Stimulated activated memory B cell treated with anti-CD40 and anti-IgM and Interleukin-4, amounts not matched to agents 10 μg/mL and 1 μg/mL and 100 μg/mL, for 72 hours (primary cell): ENCODE measurements at regions not wholly inside any gene's neighbourhood (a gene's known extent, or its start where the extent isn't known, plus 50 kb on each side); places are given as distances from the start of the nearest gene placed in this dataset.
"Not testable (repeated sequence)": the region's sequence is repeated elsewhere in the genome, so short reads cannot be mapped to it uniquely, and the experiment has no call there.

Source experiments
- ATAC-seq: fragments of 150-1000 bp; cut with Tn5 transposase; 2 replicates; pipeline ENCODE4 v1.10.0; 2021
- H3K27ac Mint-ChIP-seq: one replicate; pipeline ENCODE4 v1.8.0; 2022; ENCODE audit warnings: mild to moderate bottlenecking, mixed read lengths
- H3K27me3 Mint-ChIP-seq: one replicate; pipeline ENCODE4 v1.8.0; 2022; ENCODE audit warnings: mixed read lengths
- H3K36me3 Mint-ChIP-seq: one replicate; pipeline ENCODE4 v1.8.0; 2022; ENCODE audit warnings: mixed read lengths
- H3K4me1 Mint-ChIP-seq: one replicate; pipeline ENCODE4 v1.8.0; 2022; ENCODE audit warnings: mixed read lengths
- H3K4me3 Mint-ChIP-seq: one replicate; pipeline ENCODE4 v1.8.0; 2022; ENCODE audit warnings: mild to moderate bottlenecking, moderate library complexity, mixed read lengths
- H3K9me3 Mint-ChIP-seq: one replicate; pipeline ENCODE4 v1.8.0; 2022; ENCODE audit warnings: mixed read lengths

DNA sequence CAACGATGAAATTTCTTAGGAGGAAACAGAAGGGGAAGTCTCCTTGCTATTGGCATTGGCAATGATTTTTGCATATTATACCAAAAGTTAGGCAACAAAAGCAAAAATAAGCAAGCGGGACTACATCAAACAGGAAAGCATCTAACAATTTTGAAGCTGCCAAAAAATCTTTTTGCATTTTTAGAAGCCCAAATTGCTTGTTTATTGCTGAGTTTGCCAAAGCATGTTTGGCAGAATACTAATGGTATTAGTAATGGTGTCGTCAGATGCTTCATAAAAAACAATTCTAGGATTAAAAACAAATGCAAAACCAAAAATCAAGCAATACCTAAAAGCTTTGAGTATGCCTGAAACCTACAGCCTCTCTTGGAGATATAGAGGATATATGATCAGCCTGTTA, 80.0 kb downstream of the GALR1 start:
- no peak for ATAC-seq
- Mint-ChIP-seq H3K36me3 (no peaks in the 10 kb centered on the region), H3K27me3 (peaks cover 4% of the 10 kb centered on the region), H3K27ac (no peak overlapping the region), H3K4me1 (no peaks in the 10 kb centered on the region), H3K9me3 (peaks cover 3% of the 10 kb centered on the region), H3K4me3 (no peak overlapping the region)

DNA sequence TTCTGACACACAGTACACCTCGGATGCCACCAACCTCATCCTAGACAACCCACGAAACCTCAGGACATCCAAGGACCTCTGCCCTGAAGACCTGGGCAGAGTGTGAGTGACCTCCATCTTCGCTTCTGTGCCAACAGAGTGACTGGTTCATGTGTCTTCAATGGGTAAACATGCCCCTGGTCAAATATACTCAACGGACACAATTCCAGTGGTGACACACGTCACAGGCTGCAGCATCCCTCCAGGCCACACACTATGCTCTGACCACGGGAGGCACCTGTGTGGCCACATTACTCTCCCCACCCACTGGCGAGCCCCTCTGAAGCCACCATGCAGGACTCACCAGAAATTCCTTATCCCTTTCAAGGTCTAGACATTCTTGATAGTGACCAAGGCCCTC, 85.2 kb downstream of the GALR1 start:
- H3K27ac Mint-ChIP-seq: no peak overlapping the region
- H3K27me3 Mint-ChIP-seq: peaks cover 46% of the 10 kb centered on the region
- no peaks in the 10 kb centered on the region for H3K9me3 Mint-ChIP-seq
- no peak for ATAC-seq
- no peaks in the 10 kb centered on the region for H3K36me3 Mint-ChIP-seq
- H3K4me1 Mint-ChIP-seq: no peaks in the 10 kb centered on the region
- no peak overlapping the region for H3K4me3 Mint-ChIP-seq

DNA sequence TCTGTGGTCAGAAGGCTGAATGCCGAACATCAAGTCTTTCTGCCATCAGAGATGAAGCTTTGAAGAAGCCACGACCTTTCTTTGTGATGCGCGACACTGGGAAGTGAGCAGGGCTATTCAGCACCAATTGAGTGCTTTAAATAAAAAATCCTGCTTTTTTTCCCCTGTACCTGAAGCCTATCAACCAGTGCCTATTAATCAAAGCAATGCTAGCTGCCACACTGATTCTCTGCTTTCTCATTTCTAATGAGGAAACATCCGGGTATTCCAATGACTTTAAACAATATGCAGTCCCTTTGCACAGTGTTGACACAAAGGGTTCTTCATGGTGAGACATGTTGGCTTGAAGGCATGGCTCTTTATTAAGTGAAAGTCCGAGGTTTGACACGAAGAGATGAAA, 88.0 kb downstream of the GALR1 start:
- Mint-ChIP-seq H3K27me3 (peaks cover 55% of the 10 kb centered on the region), H3K36me3 (no peaks in the 10 kb centered on the region)
- ATAC-seq: no peak

DNA sequence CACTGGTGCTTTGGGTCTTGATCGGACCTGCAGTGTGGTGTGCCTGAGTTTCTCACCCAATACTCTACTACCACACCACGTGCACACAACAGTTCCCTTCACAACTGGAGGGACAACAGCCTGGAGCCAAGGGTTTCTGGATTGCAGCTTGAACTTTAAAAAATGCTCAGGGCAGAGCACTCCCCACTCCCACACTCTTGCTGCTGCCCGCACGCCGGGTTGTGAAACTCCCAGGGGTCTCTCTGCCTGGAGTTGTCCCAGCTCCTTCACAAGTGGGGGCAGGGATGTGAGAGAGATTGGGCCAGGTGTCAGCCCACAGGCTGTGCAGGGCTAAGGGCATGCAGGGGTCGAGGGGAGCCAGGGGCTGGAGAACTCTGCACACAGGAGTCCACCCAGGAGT, 89.4 kb downstream of the GALR1 start:
- H3K9me3 Mint-ChIP-seq: no peaks in the 10 kb centered on the region
- no peaks in the 10 kb centered on the region for H3K4me1 Mint-ChIP-seq
- H3K27me3 Mint-ChIP-seq: peaks cover 69% of the 10 kb centered on the region
- no peaks in the 10 kb centered on the region for H3K36me3 Mint-ChIP-seq
- no peak overlapping the region for H3K27ac Mint-ChIP-seq
- ATAC-seq: no peak
- no peak overlapping the region for H3K4me3 Mint-ChIP-seq

More for the DNA sequence above, 88.0 kb downstream of the GALR1 start:
- Mint-ChIP-seq H3K4me3 (no peak overlapping the region), H3K4me1 (no peaks in the 10 kb centered on the region), H3K27ac (no peak overlapping the region), H3K9me3 (no peaks in the 10 kb centered on the region)

GRCh38 chr18:77339623-77340022, 90.0 kb downstream of the GALR1 start:
- peaks cover 71% of the 10 kb centered on the region for H3K27me3 Mint-ChIP-seq
- ATAC-seq: no peak

GRCh38 chr18:77340815-77341214, 91.2 kb downstream of the GALR1 start:
- Mint-ChIP-seq H3K9me3 (no peaks in the 10 kb centered on the region), H3K4me1 (no peaks in the 10 kb centered on the region), H3K27me3 (peaks cover 64% of the 10 kb centered on the region), H3K27ac (no peak overlapping the region), H3K4me3 (no peak overlapping the region), H3K36me3 (no peaks in the 10 kb centered on the region)
- ATAC-seq: no peak

More at GRCh38 chr18:77339623-77340022, 90.0 kb downstream of the GALR1 start:
- no peak overlapping the region for H3K27ac Mint-ChIP-seq
- no peaks in the 10 kb centered on the region for H3K9me3 Mint-ChIP-seq
- H3K4me3 Mint-ChIP-seq: no peak overlapping the region
- no peaks in the 10 kb centered on the region for H3K36me3 Mint-ChIP-seq
- H3K4me1 Mint-ChIP-seq: no peaks in the 10 kb centered on the region

GRCh38 chr18:77341527-77342325, 92.1 kb downstream of the GALR1 start:
- ATAC-seq: no peak
- H3K36me3 Mint-ChIP-seq: no peaks in the 10 kb centered on the region
- no peaks in the 10 kb centered on the region for H3K4me1 Mint-ChIP-seq
- H3K27ac Mint-ChIP-seq: no peak overlapping the region
- no peaks in the 10 kb centered on the region for H3K9me3 Mint-ChIP-seq
- H3K4me3 Mint-ChIP-seq: no peak overlapping the region
- H3K27me3 Mint-ChIP-seq: peaks cover 55% of the 10 kb centered on the region

GRCh38 chr18:77342736-77343135, 93.1 kb downstream of the GALR1 start:
- Mint-ChIP-seq H3K9me3 (no peaks in the 10 kb centered on the region), H3K27ac (no peak overlapping the region), H3K4me1 (no peaks in the 10 kb centered on the region), H3K4me3 (no peak overlapping the region), H3K27me3 (peaks cover 53% of the 10 kb centered on the region), H3K36me3 (no peaks in the 10 kb centered on the region)
- no peak for ATAC-seq

DNA sequence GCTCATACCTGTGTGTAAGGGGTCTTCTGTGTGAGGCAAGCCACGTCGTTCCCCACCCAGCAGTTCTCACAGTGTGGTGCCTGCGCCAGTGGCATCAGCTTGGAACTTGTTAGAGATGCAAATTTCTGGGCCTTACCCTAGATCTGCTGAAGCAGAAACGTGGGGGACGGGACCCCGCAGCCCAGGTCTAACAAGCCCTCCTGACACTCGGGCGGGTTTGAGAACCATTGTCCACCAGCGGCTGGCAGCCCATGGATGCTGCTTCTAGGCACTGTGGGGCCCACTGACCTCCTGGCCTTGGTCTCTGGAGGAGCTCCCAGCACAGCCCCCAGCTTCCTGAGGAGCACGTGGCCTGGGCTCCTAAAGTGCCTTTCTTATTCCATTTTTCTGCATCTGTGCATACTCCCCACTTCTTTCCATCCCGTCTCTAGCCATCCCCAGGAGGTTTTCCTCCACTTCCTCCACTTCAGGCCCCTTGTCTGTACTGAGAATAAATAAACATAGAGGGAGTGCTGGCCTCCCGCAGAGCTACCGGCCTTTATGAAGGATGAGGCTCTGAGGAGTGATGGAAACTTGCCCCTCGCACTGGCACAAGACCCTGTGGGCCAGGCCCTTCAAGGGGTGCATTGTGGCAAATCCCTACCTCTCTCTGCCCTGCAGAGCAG, 94.3 kb downstream of the GALR1 start:
- Mint-ChIP-seq H3K9me3 (no peaks in the 10 kb centered on the region), H3K27me3 (peaks cover 40% of the 10 kb centered on the region), H3K36me3 (no peaks in the 10 kb centered on the region), H3K4me1 (no peaks in the 10 kb centered on the region), H3K4me3 (no peak overlapping the region), H3K27ac (no peak overlapping the region)
- no peak for ATAC-seq

DNA sequence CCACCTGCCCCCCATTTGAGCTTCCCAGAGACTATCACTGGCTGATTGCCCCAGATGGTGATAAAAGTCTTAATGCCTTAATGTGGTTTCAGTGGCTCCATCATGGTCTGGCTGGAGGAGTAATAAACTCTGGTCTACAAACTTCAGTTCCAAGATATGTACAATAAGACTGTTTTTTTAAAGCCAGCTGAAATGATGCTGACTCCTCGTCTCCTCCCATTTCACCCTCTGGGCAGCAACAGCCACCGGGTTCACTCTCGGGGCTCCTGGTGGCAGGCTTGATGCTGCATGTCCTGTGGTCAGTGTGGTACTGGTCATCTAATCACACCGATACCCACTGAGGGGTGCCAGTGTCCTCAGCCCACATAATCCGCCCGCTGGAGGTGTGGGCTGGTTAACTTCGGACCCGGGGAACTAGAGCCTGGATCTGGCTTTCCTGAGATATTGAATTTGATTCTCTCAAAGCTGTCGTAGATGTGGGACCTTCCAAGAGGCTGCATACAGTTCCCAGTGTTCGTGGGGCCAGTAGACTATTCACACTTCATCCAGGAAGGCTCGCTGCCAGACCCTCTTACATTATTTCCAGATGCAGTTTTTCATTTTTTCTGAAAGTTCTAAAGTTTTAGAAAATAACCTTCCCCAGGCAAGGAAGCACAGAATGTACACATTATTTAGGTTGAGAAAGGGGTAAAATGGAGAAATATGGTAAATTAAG, 95.3 kb downstream of the GALR1 start:
- Mint-ChIP-seq H3K36me3 (no peaks in the 10 kb centered on the region), H3K9me3 (no peaks in the 10 kb centered on the region), H3K27me3 (peaks cover 33% of the 10 kb centered on the region), H3K27ac (no peak overlapping the region), H3K4me1 (no peaks in the 10 kb centered on the region), H3K4me3 (no peak overlapping the region)
- no peak for ATAC-seq

DNA sequence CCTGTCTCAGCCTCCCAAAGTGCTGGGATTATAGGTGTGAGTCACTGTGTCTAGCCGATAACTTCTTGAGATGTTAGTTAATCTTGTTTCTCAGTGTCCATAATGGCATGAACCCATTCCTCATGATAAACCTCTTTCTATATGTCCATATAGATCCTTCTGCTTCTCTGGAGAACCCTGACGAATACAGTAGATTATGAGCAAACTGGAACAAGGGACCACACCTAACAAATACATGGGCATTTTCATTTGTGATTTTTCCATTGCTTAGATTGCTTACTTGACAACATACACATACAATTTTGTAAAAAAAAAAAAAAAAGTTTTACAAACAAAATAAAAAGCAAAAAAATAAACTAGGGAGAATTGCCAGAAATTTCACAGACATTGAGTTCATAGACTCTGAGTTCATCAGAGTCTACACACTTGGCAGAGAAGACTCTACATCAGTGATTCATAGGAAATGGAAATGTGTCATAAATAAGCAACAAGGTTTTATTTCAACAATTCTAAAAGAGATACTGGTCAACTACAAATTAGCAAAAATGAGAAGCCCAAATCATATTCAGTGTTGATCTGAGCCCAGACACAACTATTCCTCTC, 96.7 kb downstream of the GALR1 start:
- ATAC-seq: peak; percentile 25
- Mint-ChIP-seq H3K36me3 (no peaks in the 10 kb centered on the region), H3K9me3 (peaks cover 6% of the 10 kb centered on the region), H3K27me3 (peaks cover 33% of the 10 kb centered on the region), H3K4me3 (no peak overlapping the region), H3K27ac (no peak overlapping the region), H3K4me1 (no peaks in the 10 kb centered on the region)

GRCh38 chr18:77353349-77353748, 103.7 kb downstream of the GALR1 start:
- not testable (repeated sequence) for H3K4me3 Mint-ChIP-seq, ATAC-seq, H3K9me3 Mint-ChIP-seq, H3K27ac Mint-ChIP-seq, H3K4me1 Mint-ChIP-seq, H3K36me3 Mint-ChIP-seq
- H3K27me3 Mint-ChIP-seq: peaks cover 39% of the 10 kb centered on the region

DNA sequence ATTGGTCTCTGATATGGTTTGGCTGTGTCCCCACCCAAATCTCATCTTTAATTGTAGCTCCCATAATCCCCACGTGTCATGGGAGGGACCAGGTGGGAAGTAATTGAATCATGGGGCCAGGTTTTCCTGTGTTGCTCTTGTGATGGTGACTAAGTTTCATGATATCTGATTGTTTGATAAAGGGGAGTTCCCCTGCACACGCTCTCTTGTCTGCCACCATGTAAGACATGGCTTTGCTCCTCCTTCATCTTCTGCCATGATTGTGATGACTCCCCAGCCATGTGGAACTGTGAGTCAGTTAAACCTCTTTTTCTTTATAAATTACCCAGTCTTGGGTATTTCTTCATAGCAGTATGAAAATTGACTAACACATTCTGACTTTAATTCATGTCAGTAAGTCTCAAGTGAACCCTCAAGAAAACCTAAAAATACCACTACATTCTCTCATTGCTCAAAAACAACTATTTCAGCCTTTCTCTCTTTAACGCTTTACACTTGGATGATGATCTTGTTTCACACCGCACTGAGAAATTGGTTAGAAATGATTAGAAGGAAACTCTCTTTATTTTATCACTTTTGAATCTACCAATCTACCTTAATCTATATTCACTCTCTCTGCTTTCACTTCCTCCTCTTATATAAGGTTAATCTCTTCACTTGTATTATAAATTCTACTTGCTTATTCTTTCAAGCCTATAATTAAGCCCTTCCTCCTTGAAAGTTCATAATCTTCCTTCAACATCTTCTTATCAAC, 110.1 kb downstream of the GALR1 start:
- Mint-ChIP-seq H3K9me3 (peaks cover 24% of the 10 kb centered on the region), H3K27me3 (peaks cover 10% of the 10 kb centered on the region), H3K4me3 (peak overlapping the region; percentile 1), H3K36me3 (peaks cover 9% of the 10 kb centered on the region), H3K4me1 (peaks cover 19% of the 10 kb centered on the region), H3K27ac (peak overlapping the region; percentile 56)
- peak; percentile 45 for ATAC-seq

GRCh38 chr18:77360315-77361190, 110.9 kb downstream of the GALR1 start:
- Mint-ChIP-seq H3K27ac (peak overlapping the region; percentile 56), H3K4me1 (peaks cover 19% of the 10 kb centered on the region), H3K4me3 (peak overlapping the region; percentile 1), H3K27me3 (peaks cover 10% of the 10 kb centered on the region), H3K36me3 (peaks cover 9% of the 10 kb centered on the region), H3K9me3 (peaks cover 24% of the 10 kb centered on the region)
- ATAC-seq: peak; percentile 87
